HEK293 (cell line): ENCODE measurements at regions not wholly inside any gene's neighbourhood (a gene's known extent, or its start where the extent isn't known, plus 50 kb on each side); places are given as distances from the start of the nearest gene placed in this dataset.

Experiments
- CTCF ChIA-PET: fragments of 350-600 bp; formaldehyde crosslinking; extraction: SDS; loops from one replicate; lab custom pipeline; 2021; ENCODE audit warnings: antibody characterized with exemption; lab: Yijun Ruan, JAX
- POLR2A ChIA-PET: fragments of 300-600 bp; formaldehyde crosslinking; extraction: SDS; loops from one replicate; lab custom pipeline; 2020; ENCODE audit warnings: antibody characterized with exemption, inconsistent platforms; lab: Yijun Ruan, JAX
- H3K27ac ChIP-seq: fragments of 200-500 bp; sonication (Bioruptor generic); 2 replicates; pipeline ENCODE4 v1.5.1; 2014; ENCODE audit warnings: low read depth, low read length, control low read depth, inconsistent platforms; ENCODE audit errors: extremely low read depth
- H3K36me3 ChIP-seq, 2 experiments: fragments of 200-500 bp in 1 of 2; sonication (Bioruptor generic) in 1 of 2; 1 replicate in 1 of 2; 2 replicates in 1 of 2; pipeline ENCODE4 v1.5.1; 2014 to 2017; ENCODE audit warnings: inconsistent platforms in 2 of 2, low read length in 2 of 2; ENCODE audit not compliant: control insufficient read depth in 2 of 2, insufficient read depth in 1 of 2
- H3K4me1 ChIP-seq: fragments of 200-500 bp; sonication (Bioruptor generic); 2 replicates; pipeline ENCODE4 v1.5.1; 2014; ENCODE audit warnings: mild to moderate bottlenecking, low read length, inconsistent platforms; ENCODE audit not compliant: control insufficient read depth, insufficient read depth
- H3K4me3 ChIP-seq: 2 replicates; pipeline ENCODE4 v1.5.1; 2011; ENCODE audit warnings: low read depth, mild to moderate bottlenecking, control low read depth, low read length, moderate library complexity
- H3K9me3 ChIP-seq: fragments of 200-500 bp; sonication (Bioruptor generic); 2 replicates; pipeline ENCODE4 v1.5.1; 2014; ENCODE audit warnings: low read depth, low read length, inconsistent platforms; ENCODE audit not compliant: control insufficient read depth, insufficient read depth
- BCL11A ChIP-seq: fragments of 450-650 bp; formaldehyde crosslinking; IDR thresholded peaks from 2 replicates; pipeline ENCODE4 v1.5.1; 2016; ENCODE audit warnings: low read depth, missing biosample characterization, missing genetic modification characterization
- GFI1B ChIP-seq: fragments of 450-650 bp; formaldehyde crosslinking; IDR thresholded peaks from 2 replicates; pipeline ENCODE4 v1.5.1; 2016; ENCODE audit warnings: missing biosample characterization, missing genetic modification characterization
- HIC1 ChIP-seq: fragments of 450-650 bp; formaldehyde crosslinking; IDR thresholded peaks from 2 replicates; pipeline ENCODE4 v1.5.1; 2016; ENCODE audit warnings: missing biosample characterization, missing genetic modification characterization
- RBAK ChIP-seq: fragments of 450-650 bp; formaldehyde crosslinking; IDR thresholded peaks from 2 replicates; pipeline ENCODE4 v1.5.1; 2016; ENCODE audit warnings: missing biosample characterization, missing genetic modification characterization
- ZBTB49 ChIP-seq: fragments of 450-650 bp; formaldehyde crosslinking; IDR thresholded peaks from 2 replicates; pipeline ENCODE4 v1.5.1; 2016; ENCODE audit warnings: missing biosample characterization, missing genetic modification characterization, low read depth
- ZBTB8A ChIP-seq: fragments of 450-650 bp; formaldehyde crosslinking; IDR thresholded peaks from 2 replicates; pipeline ENCODE4 v1.5.1; 2016; ENCODE audit warnings: missing biosample characterization, missing genetic modification characterization
- ZFP41 ChIP-seq: fragments of 450-650 bp; formaldehyde crosslinking; IDR thresholded peaks from 2 replicates; pipeline ENCODE4 v1.5.1; 2016; ENCODE audit warnings: missing biosample characterization, missing genetic modification characterization, borderline replicate concordance
- ZNF133 ChIP-seq: fragments of 450-650 bp; formaldehyde crosslinking; IDR thresholded peaks from 2 replicates; pipeline ENCODE4 v1.5.1; 2016; ENCODE audit warnings: missing biosample characterization, missing genetic modification characterization
- ZNF292 ChIP-seq: fragments of 450-650 bp; formaldehyde crosslinking; IDR thresholded peaks from 2 replicates; pipeline ENCODE4 v1.5.1; 2016; ENCODE audit warnings: low read depth, missing biosample characterization, missing genetic modification characterization, borderline replicate concordance
- ZNF513 ChIP-seq: fragments of 450-650 bp; IDR thresholded peaks from 2 replicates; pipeline ENCODE4 v1.5.1; 2018; ENCODE audit warnings: missing biosample characterization, missing genetic modification characterization
- ZNF548 ChIP-seq: fragments of 450-650 bp; formaldehyde crosslinking; IDR thresholded peaks from 2 replicates; pipeline ENCODE4 v1.5.1; 2016; ENCODE audit warnings: missing biosample characterization, missing genetic modification characterization
- ZNF600 ChIP-seq: fragments of 450-650 bp; formaldehyde crosslinking; IDR thresholded peaks from 2 replicates; pipeline ENCODE4 v1.5.1; 2016; ENCODE audit warnings: missing biosample characterization, missing genetic modification characterization
- ZNF830 ChIP-seq: fragments of 450-650 bp; IDR thresholded peaks from 2 replicates; pipeline ENCODE4 v1.5.0; 2018; ENCODE audit warnings: missing biosample characterization, missing genetic modification characterization, low read depth, mild to moderate bottlenecking, moderate library complexity
- ZNF843 ChIP-seq: fragments of 450-650 bp; formaldehyde crosslinking; IDR thresholded peaks from 2 replicates; pipeline ENCODE4 v1.5.1; 2016; ENCODE audit warnings: missing biosample characterization, missing genetic modification characterization

GRCh38 chr12:127745469-127746212 is 521.3 kb upstream of the TMEM132C start:
- Histone ChIP-seq H3K9me3 (no peaks in the 10 kb centered on the region), H3K36me3 (no peaks in the 10 kb centered on the region), H3K4me1 (no peaks in the 10 kb centered on the region), H3K27ac (no peak overlapping the region), H3K4me3 (no peak overlapping the region)
- POLR2A ChIA-PET, result no interaction called here
- TF ChIP-seq ZNF830 (tag by site-specific recombination) (no peak), HIC1 (tag by site-specific recombination) (no peak), ZNF513 (tag by site-specific recombination) (no peak), ZNF600 (tag by site-specific recombination) (no peak), ZNF843 (tag by site-specific recombination) (no peak)
- CTCF ChIA-PET, result interaction anchor here (0.7 kb wide), 1 partner anchor 13 kb away, joined by 4 read pairs; no protein-coding TSS in a partner anchor

- CTCF ChIA-PET, result no interaction called here
- no peaks in the 10 kb centered on the region for H3K9me3 ChIP-seq
- POLR2A ChIA-PET, result no interaction called here
- H3K36me3 ChIP-seq, result no peaks in the 10 kb centered on the region
- H3K4me1 ChIP-seq, result no peaks in the 10 kb centered on the region
- no peak overlapping the region for H3K27ac ChIP-seq
- no peak overlapping the region for H3K4me3 ChIP-seq
- TF ChIP-seq GFI1B, result no peak
- no peak for TF ChIP-seq RBAK
- TF ChIP-seq ZBTB8A (tag by site-specific recombination), result no peak
- TF ChIP-seq BCL11A, result no peak
- no peak for TF ChIP-seq ZFP41 (tag by site-specific recombination)
Observed at GRCh38 chr12:127749416-127749815, 517.6 kb upstream of the TMEM132C start.

GRCh38 chr12:127750076-127750840 is 516.7 kb upstream of the TMEM132C start:
- TF ChIP-seq ZNF292 (tag by site-specific recombination) (no peak), ZNF548 (no peak), ZBTB49 (tag by site-specific recombination) (no peak), ZNF133 (tag by site-specific recombination) (no peak)
- ChIA-PET POLR2A (no interaction called here), CTCF (no interaction called here)
- Histone ChIP-seq H3K4me1 (no peaks in the 10 kb centered on the region), H3K27ac (no peak overlapping the region), H3K36me3 (no peaks in the 10 kb centered on the region), H3K9me3 (no peaks in the 10 kb centered on the region), H3K4me3 (no peak overlapping the region)
